Mucosa of gallbladder (tissue), 1 donor: ENCODE measurements at regions not wholly inside any gene's neighbourhood (a gene's known extent, or its start where the extent isn't known, plus 50 kb on each side); places are given as distances from the start of the nearest gene placed in this dataset.
A peak's percentile ranks its signal among the peaks of the same experiment; 100 is the strongest.
"Not testable (repeated sequence)": the region's sequence is repeated elsewhere in the genome, so short reads cannot be mapped to it uniquely, and the experiment has no call there.

ENCODE experiments used
- DNase-seq: peaks from one replicate; pipeline ENCODE4 v3.0.0-alpha.2; 2020; ENCODE audit warnings: low spot score
- donor health status: DM: no; HTN: no; CAD: no.

DNA sequence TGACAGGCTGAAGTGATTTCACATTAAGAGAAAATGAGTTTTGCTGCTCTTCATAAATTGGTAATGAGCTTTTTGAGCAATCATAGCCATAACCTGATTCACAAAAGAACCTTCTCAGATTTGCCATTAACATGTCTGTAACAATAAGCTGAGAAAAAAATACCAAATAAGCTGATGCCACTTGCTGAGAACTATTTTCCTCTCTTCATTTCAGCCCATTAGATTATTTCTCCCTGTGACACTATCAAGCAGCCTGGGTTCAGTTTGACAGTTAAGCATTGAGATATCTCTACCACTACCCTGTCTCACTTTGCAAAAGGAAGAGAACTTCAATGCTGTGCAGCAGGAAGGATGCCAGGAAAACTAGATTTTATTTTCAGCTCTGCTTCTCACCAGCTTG, 673.9 kb downstream of the TRIB2 start:
- DNase-seq = no peak

DNA sequence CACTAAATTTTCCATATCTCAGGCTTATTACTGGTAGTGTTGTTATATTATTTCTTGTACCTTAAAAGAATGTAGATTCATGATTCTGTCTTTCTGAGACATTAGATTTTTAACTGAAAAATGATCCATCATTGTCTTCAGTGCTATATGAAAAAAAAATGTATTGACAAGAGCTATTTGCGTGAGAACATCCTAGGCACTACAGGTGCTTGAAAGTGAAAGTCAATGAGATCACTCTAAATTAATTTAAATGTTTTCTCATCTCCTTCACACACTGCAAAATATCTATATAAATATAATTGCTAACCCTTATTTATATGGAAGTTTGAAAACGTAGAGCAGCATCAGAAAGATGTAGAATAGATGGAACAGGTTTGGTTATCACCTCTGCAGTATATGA, 684.6 kb downstream of the TRIB2 start:
- no peak for DNase-seq

DNA sequence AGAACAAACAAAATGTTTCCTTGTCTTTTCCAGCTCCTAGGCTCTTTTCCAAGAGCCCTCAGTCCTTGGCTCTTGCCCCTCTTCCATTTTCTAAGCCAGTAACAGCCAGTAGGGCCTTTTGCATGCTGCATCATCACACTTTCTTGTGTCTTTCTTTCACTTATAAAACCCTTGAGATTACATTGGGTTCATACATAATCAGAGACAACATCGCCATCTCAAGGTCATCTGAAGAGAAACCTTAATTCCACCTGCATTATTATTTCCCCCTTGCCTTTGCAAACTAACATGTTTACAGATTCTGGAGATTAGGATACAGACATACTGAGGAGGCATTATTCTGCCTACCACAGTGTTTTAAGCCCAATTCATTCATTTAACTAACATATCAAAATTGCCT, 697.3 kb downstream of the TRIB2 start:
- no peak for DNase-seq

GRCh38 chr2:13414897-13415296, 698.2 kb downstream of the TRIB2 start:
- DNase-seq = no peak

- DNase-seq = no peak
Observed at GRCh38 chr2:13433954-13434353, 717.2 kb downstream of the TRIB2 start.

DNA sequence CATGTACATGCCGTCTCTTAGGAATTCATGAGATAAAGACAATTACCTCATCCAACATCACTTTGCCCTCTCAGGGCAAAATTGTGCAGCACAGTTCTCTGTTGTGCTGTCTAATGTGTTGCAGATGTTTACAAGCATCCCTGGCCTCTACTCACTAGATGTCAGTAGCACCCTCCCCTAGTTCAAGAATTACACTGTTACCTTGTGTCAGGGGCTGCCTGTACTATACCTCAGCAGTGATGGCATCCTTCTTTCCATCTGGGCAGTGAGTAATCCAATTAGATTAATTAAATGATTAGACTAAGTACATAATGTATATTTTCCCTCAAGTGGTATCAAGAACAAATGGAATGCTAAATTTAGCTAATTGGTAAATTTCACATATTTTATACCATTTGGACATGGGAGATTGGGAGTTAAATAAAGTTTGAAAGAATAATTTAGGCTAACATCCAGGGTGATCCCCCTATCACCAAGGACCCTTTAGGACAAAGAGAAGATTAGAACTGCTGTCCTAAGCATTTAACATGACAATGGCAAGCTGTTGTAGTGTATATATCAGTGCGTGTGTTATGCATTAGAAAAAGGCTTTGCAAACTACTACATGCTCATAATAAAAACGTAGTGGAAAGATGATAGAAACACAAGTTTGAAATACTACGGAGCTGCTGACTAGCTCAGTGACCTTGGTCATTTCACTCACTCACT, 727.0 kb downstream of the TRIB2 start:
- DNase-seq = not testable (repeated sequence)

DNA sequence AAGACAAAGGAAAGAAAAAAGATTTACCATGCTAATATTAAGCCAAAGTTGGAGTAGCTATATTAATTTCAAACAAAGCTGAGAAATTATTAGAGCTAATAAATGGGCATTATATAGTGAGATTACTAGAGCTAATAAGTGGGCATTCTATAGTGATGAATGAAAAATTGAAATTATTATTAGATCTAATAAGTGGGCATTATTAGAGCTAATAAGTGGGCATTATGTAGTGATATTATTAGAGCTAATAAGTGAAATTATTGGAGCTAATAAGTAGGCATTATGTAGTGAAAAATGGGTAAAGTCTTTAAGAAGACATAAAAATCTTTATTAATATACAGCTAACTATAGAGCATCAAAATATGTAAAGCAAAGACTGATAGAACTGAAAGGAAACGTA, 745.7 kb downstream of the TRIB2 start:
- no peak for DNase-seq

- DNase-seq = no peak
Observed at GRCh38 chr2:13466076-13466475, 749.3 kb downstream of the TRIB2 start.

GRCh38 chr2:13474538-13474937, 757.8 kb downstream of the TRIB2 start:
- no peak for DNase-seq

GRCh38 chr2:13480057-13480456, 763.3 kb downstream of the TRIB2 start:
- no peak for DNase-seq

- no peak for DNase-seq
Observed at GRCh38 chr2:13481201-13481600, 764.5 kb downstream of the TRIB2 start.

GRCh38 chr2:13485256-13485655, 768.5 kb downstream of the TRIB2 start:
- DNase-seq = no peak

GRCh38 chr2:13488965-13489364, 772.2 kb downstream of the TRIB2 start:
- no peak for DNase-seq

DNA sequence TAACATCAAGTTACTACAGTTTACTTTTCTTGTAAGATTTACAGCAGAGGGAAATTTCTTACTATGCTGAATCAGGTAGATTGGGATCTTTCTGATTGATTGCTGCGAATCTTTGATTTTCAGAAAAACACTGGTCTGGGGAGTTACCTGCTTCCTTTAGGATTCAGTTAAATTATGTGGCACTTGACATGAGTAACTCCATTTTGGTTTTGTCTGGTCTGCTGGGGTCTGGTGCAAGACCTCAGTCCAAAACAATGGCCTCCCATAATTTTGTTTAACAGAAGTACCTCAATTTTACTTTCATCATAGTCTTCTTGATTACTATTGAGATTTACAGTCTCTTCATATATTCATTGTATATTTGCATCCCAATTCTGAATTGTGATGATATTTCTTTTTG, 775.5 kb downstream of the TRIB2 start:
- DNase-seq = no peak

DNA sequence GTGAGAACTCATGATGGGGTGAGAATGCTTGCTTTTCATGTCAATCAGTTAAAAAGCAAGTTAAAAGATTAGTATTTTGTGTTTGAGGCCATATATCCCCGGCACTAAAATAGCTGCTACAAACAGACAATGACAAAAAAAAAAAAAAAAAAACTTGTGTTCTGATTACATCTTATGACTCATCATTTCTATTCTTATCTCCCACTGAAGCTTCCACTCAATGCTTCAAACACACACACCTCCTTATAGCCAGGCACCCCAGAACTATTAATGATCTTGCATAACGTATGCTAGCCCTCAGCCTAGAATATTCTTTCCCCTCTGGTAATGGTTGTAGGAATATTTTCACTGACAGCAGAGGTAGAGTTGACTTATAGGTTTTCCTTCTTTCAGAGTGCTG, 778.3 kb downstream of the TRIB2 start:
- no peak for DNase-seq

- no peak for DNase-seq
Observed at GRCh38 chr2:13504808-13505207, 788.1 kb downstream of the TRIB2 start.

DNA sequence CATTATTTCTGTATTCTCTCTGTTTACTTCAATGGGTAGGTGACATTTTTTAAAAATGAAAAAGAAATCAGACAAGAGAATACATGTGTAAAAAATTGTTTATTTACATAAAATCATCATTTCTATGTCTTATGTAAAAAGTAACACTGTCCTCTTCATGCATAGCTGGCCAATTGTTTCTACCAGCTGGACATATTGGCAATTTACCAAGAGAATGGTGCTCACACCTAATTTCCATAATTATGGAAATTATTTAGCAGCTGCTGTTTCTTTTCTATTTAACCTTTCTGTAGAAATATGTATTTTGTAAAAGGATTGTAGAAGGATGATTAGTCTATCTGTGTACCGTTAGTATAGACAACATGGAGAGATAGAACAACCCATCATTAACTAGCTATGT, 791.9 kb downstream of the TRIB2 start:
- DNase-seq = no peak

DNA sequence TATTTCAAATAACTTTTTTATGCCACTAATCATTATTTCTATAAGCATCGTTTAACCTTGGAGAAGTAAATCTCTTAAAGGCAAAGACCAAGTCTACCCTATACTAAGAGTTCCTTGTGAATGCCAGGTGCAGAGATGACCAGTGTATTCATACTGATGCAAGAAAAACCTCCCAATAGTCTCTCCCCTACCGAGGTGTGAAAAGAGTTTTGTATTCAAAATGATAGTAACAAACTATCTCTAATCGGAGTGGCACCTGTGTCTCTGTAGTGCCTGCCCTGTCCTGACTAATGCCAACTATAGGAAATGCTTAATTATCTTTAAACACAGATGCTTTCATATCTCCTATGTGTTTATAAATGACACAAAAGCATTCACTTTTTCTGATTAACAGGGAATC, 798.5 kb downstream of the TRIB2 start:
- no peak for DNase-seq

- no peak for DNase-seq
Observed at GRCh38 chr2:13522096-13522495, 805.4 kb downstream of the TRIB2 start.

DNA sequence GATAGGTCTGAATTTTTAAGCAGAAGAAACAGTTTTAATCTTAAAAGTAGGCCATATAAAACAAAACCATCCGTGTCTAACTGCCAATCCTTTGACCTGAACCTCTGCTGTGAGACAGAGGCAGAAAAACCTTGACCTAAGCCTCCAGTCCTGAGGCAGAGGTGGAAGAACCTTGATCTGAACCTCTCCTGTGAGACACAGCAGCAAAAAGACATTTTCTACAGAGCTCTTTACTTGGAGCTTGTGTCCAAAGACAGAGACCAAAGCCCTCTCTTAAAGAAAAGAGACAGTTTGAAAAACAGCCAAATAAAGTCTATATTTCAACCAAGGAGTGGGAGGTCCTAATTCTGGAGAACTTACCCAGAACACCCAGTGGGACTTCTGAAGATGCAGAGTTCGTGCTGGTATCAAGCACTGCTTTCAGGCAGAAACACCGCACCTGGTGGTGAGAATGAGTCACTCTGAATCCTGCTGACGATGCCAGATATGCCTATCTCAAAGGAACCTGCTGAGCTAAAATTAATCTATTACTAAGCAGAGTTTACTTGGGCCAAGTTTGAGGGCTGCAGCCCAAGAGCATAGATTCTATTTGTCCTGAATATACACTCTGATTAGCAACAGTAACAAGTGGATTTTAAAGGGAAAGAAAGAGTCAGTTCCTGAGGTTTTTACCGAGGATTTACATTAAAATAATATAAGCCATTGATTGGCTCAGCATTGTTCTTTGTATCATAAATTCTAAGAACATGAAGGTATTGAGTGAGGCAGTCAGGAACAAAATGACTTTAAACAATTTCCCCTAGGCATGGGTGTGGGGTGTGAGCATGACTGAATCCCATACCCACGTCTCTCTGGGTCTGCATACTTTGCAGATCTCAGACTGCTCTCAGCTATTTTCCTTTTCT, 806.4 kb downstream of the TRIB2 start:
- peak; percentile 79 for DNase-seq

DNA sequence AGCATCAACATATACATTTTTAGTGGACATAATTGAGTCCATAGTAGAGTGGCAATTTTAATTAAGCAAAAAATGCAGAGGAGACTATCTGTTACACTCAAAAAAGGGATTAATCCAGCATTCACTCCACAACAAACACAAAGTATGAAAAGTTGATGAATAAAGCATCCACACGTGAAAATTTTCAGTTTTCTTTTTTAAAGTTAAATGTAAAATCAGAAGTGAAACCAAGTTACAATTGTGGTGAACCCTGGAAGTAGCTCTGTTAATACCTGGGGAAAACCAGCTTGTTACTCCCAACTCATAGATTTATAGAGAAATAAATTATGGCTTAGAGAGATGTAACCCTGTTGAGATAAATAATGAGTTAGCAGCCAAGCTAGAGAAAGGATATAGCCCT, 807.8 kb downstream of the TRIB2 start:
- no peak for DNase-seq

- DNase-seq = not testable (repeated sequence)
Observed at GRCh38 chr2:13531735-13532410, 815.1 kb downstream of the TRIB2 start.
